COLO668 (cell line): ENCODE measurements at regions not wholly inside any gene's neighbourhood (a gene's known extent, or its start where the extent isn't known, plus 50 kb on each side); places are given as distances from the start of the nearest gene placed in this dataset.
"Not testable (repeated sequence)": the region's sequence is repeated elsewhere in the genome, so short reads cannot be mapped to it uniquely, and the experiment has no call there.

Experiments used
- DNase-seq: peaks from one replicate; lab custom pipeline; 2025; ENCODE audit not compliant: unreplicated experiment; lab: John Stamatoyannopoulos, UW

DNA sequence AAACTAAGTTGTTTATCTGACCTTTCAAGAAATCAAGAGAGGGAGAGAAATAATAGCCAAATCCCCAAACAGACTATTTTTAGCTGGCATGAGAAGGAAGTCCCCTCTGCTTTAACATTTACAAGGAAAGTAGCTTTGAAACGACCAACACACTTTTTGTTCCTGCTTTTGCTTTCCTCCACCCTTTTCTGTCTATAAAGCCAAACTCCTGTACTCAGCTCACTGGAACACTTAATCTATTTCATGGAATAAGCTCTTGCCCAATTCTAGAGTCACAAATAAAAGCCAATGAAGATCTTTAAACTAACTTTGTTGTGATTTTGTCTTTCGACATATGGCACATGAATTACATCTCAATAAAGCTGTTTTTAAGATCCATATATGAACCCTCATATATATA lies 86.8 kb upstream of the CCDC71L start:
- no peak for DNase-seq

DNA sequence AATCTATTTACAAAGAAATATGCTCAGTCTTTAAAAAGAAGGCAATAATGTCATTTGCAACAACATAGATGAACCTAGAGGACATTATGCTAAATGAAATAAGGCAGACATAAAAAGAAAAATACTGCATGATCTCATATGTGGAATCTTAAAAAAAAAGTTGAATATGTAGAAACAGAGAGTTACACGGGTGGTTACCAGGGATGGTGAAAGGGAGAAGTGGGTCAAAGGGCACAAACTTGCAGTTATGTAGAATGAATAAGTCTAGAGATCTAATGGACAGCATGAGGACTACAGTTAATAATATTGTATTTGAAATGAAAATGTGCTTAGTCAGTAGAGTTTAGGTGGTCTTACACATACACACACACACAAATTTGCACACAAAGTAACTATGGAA lies 88.2 kb upstream of the CCDC71L start:
- DNase-seq, result no peak

DNA sequence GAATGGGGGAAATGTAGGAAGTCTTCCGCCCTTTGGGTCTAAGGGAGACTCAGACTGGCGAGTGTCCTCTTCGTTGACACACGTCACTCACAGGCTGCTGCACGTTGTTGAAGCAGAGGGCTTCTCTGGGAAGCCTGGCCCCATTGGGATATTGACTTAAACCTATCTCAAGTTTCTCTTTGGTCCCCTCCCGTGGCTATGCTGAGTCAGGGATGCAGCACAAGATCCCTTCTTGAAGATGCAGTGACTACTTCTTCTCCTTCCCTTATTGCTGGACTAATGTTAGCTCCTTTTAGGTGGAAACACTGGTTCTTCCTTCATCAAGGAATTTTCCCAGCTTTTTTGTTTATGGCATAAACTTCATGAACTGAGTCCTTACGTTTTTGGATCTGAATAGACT lies 89.8 kb upstream of the CCDC71L start:
- DNase-seq, result no peak

DNA sequence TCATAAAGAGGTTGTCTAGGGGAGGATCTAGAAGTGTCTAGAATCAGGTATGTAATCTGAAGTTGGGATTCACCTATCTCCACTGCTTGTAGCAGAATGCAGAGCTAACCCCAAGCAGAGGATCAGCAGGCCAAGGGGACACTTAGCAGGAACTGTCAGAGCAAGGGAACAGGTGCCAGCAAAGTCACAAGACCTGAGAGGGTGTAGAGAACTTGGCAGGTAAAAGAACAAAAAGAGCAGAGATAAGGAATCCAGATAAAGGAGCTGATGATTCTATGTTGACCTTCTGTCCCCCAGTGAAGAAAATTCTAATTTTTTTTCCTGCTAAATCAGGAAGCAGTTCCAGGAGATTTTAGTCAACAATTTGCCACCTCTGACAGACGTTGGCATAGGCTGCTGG lies 91.4 kb upstream of the CCDC71L start:
- DNase-seq, result no peak

DNA sequence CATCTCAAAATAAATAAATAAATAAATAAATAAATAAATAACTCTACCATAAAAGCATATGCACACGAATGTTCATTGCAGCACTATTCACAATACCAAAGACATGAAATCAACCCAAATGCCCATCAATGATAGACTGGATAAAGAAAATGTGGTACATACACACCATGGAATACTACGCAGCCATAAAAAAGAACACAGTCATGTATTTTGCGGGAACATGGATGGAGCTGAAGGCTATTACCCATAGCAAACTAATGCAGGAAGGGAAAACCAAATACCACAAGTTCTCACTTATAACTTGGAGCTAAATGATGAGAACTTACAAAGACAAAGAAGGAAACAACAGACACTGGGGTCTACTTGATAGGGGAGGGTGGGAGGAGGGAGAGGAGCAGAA lies 94.1 kb upstream of the CCDC71L start:
- not testable (repeated sequence) for DNase-seq

GRCh38 chr7:106755641-106756040 lies 94.7 kb upstream of the CCDC71L start:
- DNase-seq, result no peak

DNA sequence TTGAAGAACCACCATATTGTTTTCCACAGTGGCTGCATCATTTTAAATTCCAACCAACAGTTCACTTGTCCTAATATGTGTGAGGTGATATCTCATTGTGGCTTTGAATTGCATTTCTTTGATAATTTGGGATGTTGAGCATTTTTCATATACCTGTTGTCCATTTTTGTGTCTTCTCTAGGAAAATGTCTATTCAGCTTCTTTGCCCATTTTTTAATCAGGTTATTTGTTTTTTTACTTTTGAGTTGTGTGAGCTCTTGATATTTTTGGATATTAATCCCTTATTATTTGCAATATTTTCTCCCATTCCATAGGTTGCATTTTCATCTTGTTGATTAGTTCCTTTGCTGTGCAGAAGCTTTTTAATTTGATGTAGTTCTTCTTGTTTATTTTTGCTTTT lies 95.1 kb upstream of the CCDC71L start:
- DNase-seq, result no peak

GRCh38 chr7:106756884-106757283 lies 95.9 kb upstream of the CCDC71L start:
- DNase-seq, result no peak

DNA sequence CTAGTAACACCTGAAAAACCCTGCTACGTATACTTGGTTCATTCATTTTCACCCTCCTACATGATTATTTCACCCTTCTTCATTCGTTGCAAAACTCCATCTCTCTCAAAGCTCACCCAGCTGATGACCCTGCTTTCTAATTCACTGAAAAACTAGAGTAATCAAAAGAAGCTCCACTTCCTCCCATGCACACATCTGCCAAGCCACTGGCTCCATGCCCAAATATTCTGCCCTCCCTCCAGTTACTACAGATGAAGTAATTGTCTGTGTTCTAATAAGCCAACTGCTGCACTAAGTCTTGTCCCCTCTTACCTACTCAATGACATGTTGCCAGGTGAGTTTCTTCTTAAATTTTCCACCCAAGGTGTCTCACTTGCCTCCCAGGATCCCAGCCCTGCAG lies 96.9 kb upstream of the CCDC71L start:
- DNase-seq, result peak; percentile 3

- not testable (repeated sequence) for DNase-seq
Measured at GRCh38 chr7:106762845-106763244, 101.9 kb upstream of the CCDC71L start.

GRCh38 chr7:106763717-106764116 lies 101.4 kb upstream of the PIK3CG start:
- DNase-seq, result no peak

- DNase-seq, result no peak
Measured at GRCh38 chr7:106765727-106766355, 99.2 kb upstream of the PIK3CG start.

- no peak for DNase-seq
Measured at GRCh38 chr7:106766551-106766950, 98.5 kb upstream of the PIK3CG start.

- no peak for DNase-seq
Measured at GRCh38 chr7:106767078-106767477, 98.0 kb upstream of the PIK3CG start.

DNA sequence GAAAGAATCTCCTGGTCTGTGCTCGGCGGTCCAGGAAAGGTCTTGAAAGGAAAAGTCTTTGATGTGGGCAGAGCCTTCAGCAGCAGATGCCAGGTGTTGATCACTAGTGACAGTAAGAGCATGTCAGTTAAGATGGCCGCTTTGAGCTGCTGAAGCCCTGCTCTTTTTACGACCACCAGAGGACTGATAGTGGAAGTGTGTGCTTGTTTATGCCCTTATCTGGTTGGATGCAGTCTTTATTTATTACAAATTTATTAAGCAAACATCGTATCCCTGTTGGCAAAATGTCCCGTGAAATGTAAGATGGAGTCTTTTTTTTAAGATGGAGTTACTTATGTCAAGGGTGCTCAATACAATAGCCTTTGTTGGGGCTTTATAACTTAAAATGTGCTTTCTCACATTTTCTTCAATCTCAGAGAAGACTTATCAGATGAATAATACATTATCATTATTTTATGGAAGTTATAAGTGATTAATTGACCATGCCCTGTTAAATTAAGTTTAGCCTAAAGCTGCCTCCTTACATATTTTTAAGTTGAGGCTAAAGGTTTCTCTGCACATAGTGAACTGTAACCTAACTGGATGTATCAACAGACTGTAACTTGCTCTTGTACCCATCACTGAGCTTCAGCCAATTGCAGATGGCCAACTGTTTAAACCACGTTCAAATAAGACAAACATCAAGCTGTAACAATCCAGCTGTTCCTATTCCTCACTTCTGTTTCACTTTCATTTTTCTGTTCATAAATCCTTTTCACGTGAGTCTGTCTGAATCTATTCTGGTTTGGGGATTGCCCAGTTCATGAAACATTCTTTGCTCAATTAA lies 97.4 kb upstream of the PIK3CG start:
- no peak for DNase-seq

DNA sequence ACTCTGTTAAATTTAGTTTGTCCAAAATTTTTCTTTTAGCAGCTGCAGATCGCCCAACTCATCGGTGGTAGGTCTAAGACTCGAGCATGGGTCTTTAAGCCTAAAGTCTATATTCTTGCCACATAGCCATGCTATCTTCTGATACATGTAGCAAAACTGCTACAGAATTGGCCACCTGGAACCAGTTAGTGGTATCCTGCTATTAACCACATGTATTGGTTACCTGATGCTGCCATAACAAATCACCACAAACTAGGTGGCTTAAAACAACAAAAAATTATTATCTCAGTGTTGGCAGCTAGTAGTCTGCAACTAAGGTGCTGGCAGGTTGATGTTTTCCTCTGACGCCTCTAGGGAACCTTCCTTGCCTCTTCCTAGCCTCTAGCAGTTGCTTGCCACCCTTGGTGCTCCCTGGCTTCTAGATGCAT lies 96.7 kb upstream of the PIK3CG start:
- DNase-seq, result no peak

- DNase-seq, result no peak
Measured at GRCh38 chr7:106770191-106770590, 94.9 kb upstream of the PIK3CG start.

DNA sequence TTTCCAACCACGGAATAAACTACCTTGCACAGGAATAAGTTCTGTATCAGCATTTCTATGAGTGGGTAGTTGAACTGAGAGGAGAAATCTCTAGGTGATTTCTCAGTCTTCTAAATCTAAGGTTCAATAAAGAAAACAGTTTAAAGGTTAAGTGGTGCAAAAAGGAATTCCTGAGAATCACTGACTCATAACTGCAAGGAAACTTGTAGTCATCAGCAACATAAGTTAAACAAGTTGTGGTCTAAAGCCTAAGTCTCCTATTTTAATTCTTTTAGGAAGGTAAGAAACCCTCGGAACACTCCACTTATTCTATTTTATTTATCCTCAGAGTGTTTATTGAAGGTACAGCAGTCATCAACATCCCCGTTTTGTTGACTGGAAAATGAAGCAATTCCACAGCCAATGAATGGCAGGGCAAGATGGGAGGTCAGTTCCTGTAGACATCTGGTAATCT lies 92.4 kb upstream of the PIK3CG start:
- DNase-seq, result no peak

GRCh38 chr7:106773228-106773627 lies 91.9 kb upstream of the PIK3CG start:
- DNase-seq, result no peak

- DNase-seq, result no peak
Measured at GRCh38 chr7:106773721-106774120, 91.4 kb upstream of the PIK3CG start.

DNA sequence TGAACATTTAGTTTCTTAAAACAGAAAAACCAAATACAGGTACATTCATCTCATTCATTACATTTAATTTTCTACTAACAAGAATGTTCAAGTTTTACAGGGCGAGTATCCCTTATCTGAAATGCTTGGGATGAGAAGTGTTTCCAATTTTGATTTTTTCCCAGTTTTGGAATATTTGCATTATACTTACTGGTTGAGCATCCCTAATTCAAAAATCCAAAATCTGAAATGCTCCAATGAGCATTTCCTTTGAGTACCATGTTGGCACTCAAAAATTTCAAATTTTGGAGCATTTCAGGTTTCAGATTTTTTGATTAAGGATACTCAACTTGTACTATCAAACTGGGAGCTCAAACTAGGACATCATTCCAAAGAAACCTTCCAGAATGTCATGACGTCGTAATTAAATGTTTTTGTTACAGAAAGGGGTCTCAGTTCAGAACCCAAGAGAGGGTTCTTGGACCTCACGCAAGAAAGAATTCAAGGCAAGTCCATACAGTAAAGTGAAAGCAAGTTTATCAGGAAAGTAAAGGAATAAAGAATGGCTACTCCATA lies 90.8 kb upstream of the PIK3CG start:
- DNase-seq, result no peak
